Peyer's patch (tissue), 4 donors: ENCODE measurements at regions not wholly inside any gene's neighbourhood (a gene's known extent, or its start where the extent isn't known, plus 50 kb on each side); places are given as distances from the start of the nearest gene placed in this dataset.

Source experiments
- CTCF ChIP-seq, 6 experiments: fragments of 450-650 bp in 4 of 6; fragments of 200-600 bp in 2 of 6; sonication (generic) in 1 of 6; IDR thresholded peaks; one replicate each; pipeline ENCODE4 v1.5.1; 2017 to 2019; ENCODE audit warnings: antibody characterized with exemption in 6 of 6, mild to moderate bottlenecking in 3 of 6, moderate library complexity in 1 of 6
- POLR2A ChIP-seq, 2 donors: fragments of 450-650 bp; IDR thresholded peaks; one replicate each; pipeline ENCODE4 v1.5.1; 2017; ENCODE audit warnings: antibody characterized with exemption in 2 of 2, mild to moderate bottlenecking in 2 of 2, moderate library complexity in 2 of 2

GRCh38 chr6:169051371-169051770 lies 202.3 kb downstream of the THBS2 start:
- no peak for TF ChIP-seq CTCF (IDR thresholded peaks at IDR 0.05)
- TF ChIP-seq POLR2A (IDR thresholded peaks at IDR 0.05): no peak
